MCF 10A (cell line): ENCODE measurements at regions not wholly inside any gene's neighbourhood (a gene's known extent, or its start where the extent isn't known, plus 50 kb on each side); places are given as distances from the start of the nearest gene placed in this dataset.

Experiments
- BruUV-seq: library from RNA; stranded (reverse); fragments of 400-500 nt; replicated peaks from 2 replicates; lab custom pipeline; 2021; lab: Mats Ljungman, UMichigan
- CTCF ChIA-PET: fragments of 300-600 bp; sonication (Branson Sonifier 250); formaldehyde crosslinking; extraction: SDS; loops from one replicate; lab custom pipeline; 2021; ENCODE audit warnings: antibody characterized with exemption, inconsistent platforms; lab: Yijun Ruan, JAX
- POLR2A ChIA-PET: fragments of 300-600, 350-650 bp; sonication (Branson Sonifier 250); formaldehyde crosslinking; extraction: SDS; loops from one replicate; lab custom pipeline; 2020; ENCODE audit warnings: antibody characterized with exemption, inconsistent platforms; lab: Yijun Ruan, JAX
- DNase-seq: peaks from one replicate; pipeline ENCODE4 v3.0.0-alpha.2; 2018; ENCODE audit not compliant: unreplicated experiment
- H3K27ac Mint-ChIP-seq: one replicate; pipeline ENCODE4 v1.8.0; 2022; ENCODE audit warnings: mild to moderate bottlenecking, low read depth, mixed read lengths; ENCODE audit not compliant: unreplicated experiment
- H3K27me3 Mint-ChIP-seq: one replicate; pipeline ENCODE4 v1.8.0; 2022; ENCODE audit warnings: mixed read lengths; ENCODE audit not compliant: insufficient read depth, unreplicated experiment
- H3K36me3 Mint-ChIP-seq: one replicate; pipeline ENCODE4 v1.8.0; 2022; ENCODE audit warnings: mild to moderate bottlenecking, moderate library complexity, mixed read lengths; ENCODE audit not compliant: insufficient read depth, unreplicated experiment
- H3K4me1 Mint-ChIP-seq: one replicate; pipeline ENCODE4 v1.8.0; 2022; ENCODE audit warnings: mixed read lengths; ENCODE audit not compliant: insufficient read depth, unreplicated experiment
- H3K4me3 Mint-ChIP-seq: one replicate; pipeline ENCODE4 v1.8.0; 2022; ENCODE audit warnings: mild to moderate bottlenecking, moderate library complexity, mixed read lengths; ENCODE audit not compliant: unreplicated experiment
- H3K9me3 Mint-ChIP-seq: one replicate; pipeline ENCODE4 v1.8.0; 2022; ENCODE audit warnings: mixed read lengths; ENCODE audit not compliant: unreplicated experiment
- CTCF ChIP-seq: fragments of 200-600 bp; IDR thresholded peaks from one replicate; pipeline ENCODE4 v1.8.0; 2022; ENCODE audit warnings: antibody characterized with exemption, mild to moderate bottlenecking; ENCODE audit not compliant: unreplicated experiment
- intact Hi-C: fragments of 100-400 bp; cut with micrococcal nuclease; formaldehyde crosslinking; loops from 2 replicates; pipeline ENCODE4 v1.14.1; 2022

DNA sequence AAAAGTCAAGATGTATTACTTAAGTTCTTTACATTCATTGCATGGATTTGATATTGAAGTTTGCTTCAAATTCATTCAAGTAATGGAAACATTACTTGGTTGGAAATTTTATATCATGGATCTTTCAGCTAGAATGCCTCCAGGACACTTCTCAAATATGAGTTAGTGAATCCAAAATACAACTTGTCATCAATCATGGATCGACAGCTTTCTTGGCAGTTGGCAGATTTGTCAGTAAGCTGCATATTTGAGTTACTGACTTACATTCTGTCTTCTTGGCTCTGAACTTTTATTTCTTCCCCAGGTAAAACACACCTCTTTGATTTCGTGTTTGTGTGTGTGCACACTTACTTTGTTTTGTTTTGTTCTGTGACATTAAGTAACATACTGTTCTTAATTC lies 1171.1 kb downstream of the TAF11L14 start:
- POLR2A ChIA-PET: interaction anchor here (1.1 kb wide), 1 partner anchor 30 kb away, joined by 3 read pairs; no protein-coding TSS in a partner anchor
- Mint-ChIP-seq H3K27me3 (no peaks in the 10 kb centered on the region), H3K4me1 (peaks cover 5% of the 10 kb centered on the region), H3K4me3 (no peak overlapping the region), H3K27ac (no peak overlapping the region), H3K9me3 (peaks cover 11% of the 10 kb centered on the region), H3K36me3 (no peaks in the 10 kb centered on the region)
- TF ChIP-seq CTCF: no peak
- BruUV-seq: no TSS peak
- CTCF ChIA-PET: interaction anchor here (0.8 to 1.2 kb wide), 2 partner anchors 10 to 365 kb away, joined by 3 read pairs; no protein-coding TSS in a partner anchor
- DNase-seq: no peak
- intact Hi-C loops: no loop called here

GRCh38 chr5:18807256-18808149 lies 1173.2 kb downstream of the TAF11L14 start:
- ChIA-PET POLR2A (interaction anchor here (0.6 kb wide), 1 partner anchor 92 kb away, joined by 3 read pairs; no protein-coding TSS in a partner anchor), CTCF (interaction anchor here (0.8 to 1.1 kb wide), 2 partner anchors 11 to 30 kb away, joined by 3 read pairs; no protein-coding TSS in a partner anchor)
- TF ChIP-seq CTCF: no peak
- intact Hi-C loops: no loop called here
- H3K27me3 Mint-ChIP-seq: no peaks in the 10 kb centered on the region
- H3K9me3 Mint-ChIP-seq: no peaks in the 10 kb centered on the region
- H3K27ac Mint-ChIP-seq: no peak overlapping the region
- no TSS peak for BruUV-seq
- no peaks in the 10 kb centered on the region for H3K36me3 Mint-ChIP-seq
- DNase-seq: no peak
- H3K4me3 Mint-ChIP-seq: no peak overlapping the region
- H3K4me1 Mint-ChIP-seq: peaks cover 5% of the 10 kb centered on the region

DNA sequence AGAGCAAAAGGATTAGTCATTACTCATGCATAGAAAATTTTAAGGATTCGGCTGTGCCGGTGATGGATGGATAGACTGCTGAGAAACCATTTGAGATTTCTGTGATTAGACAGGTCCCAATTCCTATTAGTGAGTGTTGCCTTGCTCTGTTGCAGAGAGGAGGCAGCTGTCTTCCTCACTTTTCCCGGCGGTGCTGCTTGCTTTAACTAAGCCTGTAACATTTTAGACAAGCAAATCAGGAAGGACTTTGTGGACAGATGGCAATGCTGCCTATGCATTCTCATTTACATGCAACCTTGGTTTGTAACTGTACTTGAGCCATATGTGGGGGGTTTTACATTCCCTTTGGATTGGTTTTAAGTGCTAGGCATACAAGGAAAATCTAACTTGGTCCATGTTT lies 1176.3 kb downstream of the CDH18 start:
- no peaks in the 10 kb centered on the region for H3K9me3 Mint-ChIP-seq
- no peak overlapping the region for H3K27ac Mint-ChIP-seq
- no peaks in the 10 kb centered on the region for H3K4me1 Mint-ChIP-seq
- CTCF ChIA-PET: interaction anchor here (0.5 to 0.7 kb wide), 3 partner anchors 49 to 1372 kb away, joined by 3 read pairs; no protein-coding TSS in a partner anchor
- TF ChIP-seq CTCF: no peak
- POLR2A ChIA-PET: no interaction called here
- no peak overlapping the region for H3K4me3 Mint-ChIP-seq
- intact Hi-C loops: no loop called here
- H3K36me3 Mint-ChIP-seq: no peaks in the 10 kb centered on the region
- no TSS peak for BruUV-seq
- H3K27me3 Mint-ChIP-seq: no peaks in the 10 kb centered on the region
- no peak for DNase-seq

GRCh38 chr5:18828351-18828750 lies 1159.6 kb downstream of the CDH18 start:
- Mint-ChIP-seq H3K4me3 (no peak overlapping the region), H3K36me3 (no peaks in the 10 kb centered on the region), H3K4me1 (no peaks in the 10 kb centered on the region), H3K27ac (no peak overlapping the region), H3K27me3 (no peaks in the 10 kb centered on the region), H3K9me3 (peaks cover 8% of the 10 kb centered on the region)
- no peak for DNase-seq
- intact Hi-C loops: no loop called here
- ChIA-PET POLR2A (interaction anchor here (0.6 kb wide), 1 partner anchor 1898 kb away, joined by 3 read pairs; no protein-coding TSS in a partner anchor), CTCF (interaction anchor here (1.1 kb wide), 1 partner anchor 781 kb away, joined by 3 read pairs; no protein-coding TSS in a partner anchor)
- no peak for TF ChIP-seq CTCF
- BruUV-seq: no TSS peak
